Effector memory CD8-positive, alpha-beta T cell (primary cell): ENCODE measurements at regions not wholly inside any gene's neighbourhood (a gene's known extent, or its start where the extent isn't known, plus 50 kb on each side); places are given as distances from the start of the nearest gene placed in this dataset.

Experiments used
- ATAC-seq: fragments of 150-1000 bp; cut with Tn5 transposase; replicated peaks from 2 replicates; pipeline ENCODE4 v1.10.0; 2021; ENCODE audit warnings: mild to moderate bottlenecking, moderate library complexity
- DNase-seq, 3 experiments: peaks; one replicate each; pipeline ENCODE4 v3.0.0; 2021
- H3K27ac Mint-ChIP-seq, 2 donors: one replicate each; pipeline ENCODE4 v1.8.0; 2022; ENCODE audit warnings: mild to moderate bottlenecking in 2 of 2, mixed read lengths in 2 of 2, moderate library complexity in 2 of 2
- H3K27me3 Mint-ChIP-seq, 2 donors: one replicate each; pipeline ENCODE4 v1.8.0; 2022; ENCODE audit warnings: mixed read lengths in 2 of 2
- H3K36me3 Mint-ChIP-seq: one replicate; pipeline ENCODE4 v1.8.0; 2022; ENCODE audit warnings: mild to moderate bottlenecking, moderate library complexity, mixed read lengths; ENCODE audit not compliant: insufficient read depth
- H3K4me1 Mint-ChIP-seq, 2 donors: one replicate each; pipeline ENCODE4 v1.8.0; 2022; ENCODE audit warnings: low read depth in 2 of 2, mixed read lengths in 2 of 2
- H3K4me3 Mint-ChIP-seq, 2 donors: one replicate each; pipeline ENCODE4 v1.8.0; 2022; ENCODE audit warnings: mild to moderate bottlenecking in 2 of 2, mixed read lengths in 2 of 2, moderate library complexity in 2 of 2
- H3K9me3 Mint-ChIP-seq, 2 donors: one replicate each; pipeline ENCODE4 v1.8.0; 2022; ENCODE audit warnings: mixed read lengths in 2 of 2

GRCh38 chr1:13965770-13966398 lies 265.9 kb downstream of the PRDM2 start:
- no peak overlapping the region for H3K4me3 Mint-ChIP-seq
- DNase-seq (no peak), ATAC-seq (no peak)
- no peaks in the 10 kb centered on the region for H3K36me3 Mint-ChIP-seq
- H3K27me3 Mint-ChIP-seq, result peaks cover 28 to 64% of the 10 kb centered on the region in 2 donors
- H3K9me3 Mint-ChIP-seq, result no peaks in the 10 kb centered on the region
- no peaks in the 10 kb centered on the region for H3K4me1 Mint-ChIP-seq
- H3K27ac Mint-ChIP-seq, result no peak overlapping the region

GRCh38 chr1:13967707-13968106 lies 267.7 kb downstream of the PRDM2 start:
- peaks cover 21 to 46% of the 10 kb centered on the region in 2 donors for H3K27me3 Mint-ChIP-seq
- no peaks in the 10 kb centered on the region for H3K36me3 Mint-ChIP-seq
- H3K4me3 Mint-ChIP-seq, result no peak overlapping the region
- H3K9me3 Mint-ChIP-seq, result no peaks in the 10 kb centered on the region
- ATAC-seq (no peak), DNase-seq (no peak)
- no peak overlapping the region for H3K27ac Mint-ChIP-seq
- H3K4me1 Mint-ChIP-seq, result no peaks in the 10 kb centered on the region

GRCh38 chr1:13968361-13968760 lies 268.4 kb downstream of the PRDM2 start:
- no peak overlapping the region for H3K27ac Mint-ChIP-seq
- H3K4me3 Mint-ChIP-seq, result no peak overlapping the region
- H3K27me3 Mint-ChIP-seq, result peaks cover 21 to 40% of the 10 kb centered on the region in 2 donors
- no peaks in the 10 kb centered on the region for H3K4me1 Mint-ChIP-seq
- DNase-seq, result no peak
- no peaks in the 10 kb centered on the region for H3K36me3 Mint-ChIP-seq
- ATAC-seq, result no peak
- H3K9me3 Mint-ChIP-seq, result no peaks in the 10 kb centered on the region

GRCh38 chr1:13970631-13971247 lies 270.8 kb downstream of the PRDM2 start:
- Mint-ChIP-seq H3K27me3 (peaks cover 24 to 38% of the 10 kb centered on the region in 2 donors), H3K27ac (no peak overlapping the region), H3K4me3 (no peak overlapping the region), H3K9me3 (no peaks in the 10 kb centered on the region), H3K4me1 (no peaks in the 10 kb centered on the region), H3K36me3 (no peaks in the 10 kb centered on the region)
- DNase-seq, result no peak
- ATAC-seq, result no peak

GRCh38 chr1:13976485-13976884 lies 276.5 kb downstream of the PRDM2 start:
- H3K27ac Mint-ChIP-seq, result no peak overlapping the region
- DNase-seq (no peak), ATAC-seq (no peak)
- H3K9me3 Mint-ChIP-seq, result no peaks in the 10 kb centered on the region
- no peaks in the 10 kb centered on the region for H3K36me3 Mint-ChIP-seq
- peaks cover 31 to 34% of the 10 kb centered on the region in 2 donors for H3K27me3 Mint-ChIP-seq
- H3K4me3 Mint-ChIP-seq, result no peak overlapping the region
- no peaks in the 10 kb centered on the region for H3K4me1 Mint-ChIP-seq

DNA sequence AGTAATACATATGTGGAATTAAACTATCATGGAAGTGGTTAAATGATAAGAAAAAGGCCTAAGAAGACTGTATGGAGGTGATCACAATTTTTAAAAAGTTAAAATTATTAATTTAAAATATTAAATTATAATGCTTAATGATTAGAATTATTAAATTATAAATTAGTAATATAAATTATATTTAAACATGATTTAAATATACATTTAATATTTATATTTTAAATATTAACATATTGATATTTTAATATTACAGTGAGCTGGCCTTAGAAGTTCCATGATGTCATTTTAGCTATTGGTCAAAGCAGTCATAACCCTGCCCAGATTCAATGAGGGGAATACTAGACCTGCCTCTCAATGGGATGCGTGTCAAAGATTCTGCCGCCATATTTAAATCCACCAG lies 281.2 kb downstream of the PRDM2 start:
- no peaks in the 10 kb centered on the region for H3K4me1 Mint-ChIP-seq
- no peaks in the 10 kb centered on the region for H3K36me3 Mint-ChIP-seq
- DNase-seq (no peak), ATAC-seq (no peak)
- H3K27me3 Mint-ChIP-seq, result peaks cover 12% of the 10 kb centered on the region in 2 donors
- no peaks in the 10 kb centered on the region for H3K9me3 Mint-ChIP-seq
- H3K27ac Mint-ChIP-seq, result no peak overlapping the region
- H3K4me3 Mint-ChIP-seq, result no peak overlapping the region

DNA sequence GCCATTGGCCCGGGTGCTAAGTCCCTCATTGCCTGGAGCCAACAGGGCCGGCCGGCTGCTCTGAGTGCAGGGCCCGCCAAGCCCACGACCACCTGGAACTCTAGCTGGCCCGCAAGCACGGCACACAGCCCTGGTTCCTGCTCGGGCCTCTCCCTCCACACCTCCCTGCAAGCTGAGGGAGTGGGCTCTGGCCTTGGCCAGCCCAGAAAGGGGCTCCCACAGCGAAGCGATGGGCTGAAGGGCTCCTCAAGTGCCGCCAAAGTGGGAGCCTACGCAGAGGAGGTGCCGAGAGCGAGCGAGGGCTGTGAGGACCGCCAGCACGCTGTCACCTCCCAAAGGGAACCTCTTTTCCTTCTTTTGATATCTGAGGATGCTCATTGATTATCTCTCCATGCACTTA lies 283.4 kb downstream of the PRDM2 start:
- no peak overlapping the region for H3K4me3 Mint-ChIP-seq
- H3K36me3 Mint-ChIP-seq, result no peaks in the 10 kb centered on the region
- DNase-seq, result no peak
- no peak for ATAC-seq
- no peak overlapping the region for H3K27ac Mint-ChIP-seq
- no peaks in the 10 kb centered on the region for H3K4me1 Mint-ChIP-seq
- H3K27me3 Mint-ChIP-seq, result peaks cover 7 to 9% of the 10 kb centered on the region in 2 donors
- no peaks in the 10 kb centered on the region for H3K9me3 Mint-ChIP-seq

GRCh38 chr1:13990939-13991338 lies 291.0 kb downstream of the PRDM2 start:
- H3K9me3 Mint-ChIP-seq, result peaks cover 3 to 5% of the 10 kb centered on the region in 2 donors
- no peak overlapping the region for H3K27ac Mint-ChIP-seq
- no peak for DNase-seq
- no peaks in the 10 kb centered on the region for H3K4me1 Mint-ChIP-seq
- H3K4me3 Mint-ChIP-seq, result no peak overlapping the region
- H3K27me3 Mint-ChIP-seq, result peaks cover 47 to 54% of the 10 kb centered on the region in 2 donors
- no peak for ATAC-seq
- H3K36me3 Mint-ChIP-seq, result no peaks in the 10 kb centered on the region

DNA sequence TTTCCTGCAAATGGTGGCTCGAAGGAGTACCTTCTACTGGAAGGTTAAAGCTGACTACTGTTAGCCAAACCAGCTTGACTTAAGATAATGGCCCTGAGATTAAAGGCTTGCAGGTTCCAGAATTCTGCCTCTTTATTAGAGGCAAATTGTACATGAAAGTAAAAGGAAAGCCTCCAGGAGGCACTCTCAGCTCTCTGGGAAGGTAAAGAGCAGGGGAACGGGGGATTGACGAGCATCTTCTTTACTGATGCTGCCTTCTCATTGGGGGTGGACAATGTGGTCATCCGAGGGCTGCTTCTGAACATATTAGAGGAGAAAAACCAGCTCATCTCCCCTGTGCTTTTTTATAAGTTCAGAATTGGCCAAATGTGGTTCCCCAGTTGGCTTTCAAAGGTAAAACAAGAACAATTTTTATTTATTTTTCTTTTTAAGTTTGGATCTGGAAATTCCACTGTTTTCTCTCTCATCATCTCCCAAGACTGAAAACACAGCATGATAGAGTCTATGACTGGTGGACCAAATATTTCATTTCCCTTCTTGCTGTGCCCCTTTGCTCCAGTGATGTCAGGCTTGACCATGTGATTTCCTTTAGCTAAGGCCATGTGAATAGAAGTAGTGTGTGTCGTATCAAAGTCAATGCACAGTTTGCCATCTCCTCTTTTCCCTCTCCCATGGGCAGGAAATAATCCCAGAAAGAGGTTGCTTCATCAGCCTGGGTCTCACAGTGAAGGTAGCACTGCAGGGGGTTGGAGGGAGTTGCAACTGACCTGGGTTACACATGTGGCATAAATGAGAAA lies 292.7 kb downstream of the PRDM2 start:
- ATAC-seq (no peak), DNase-seq (no peak)
- peaks cover 47 to 57% of the 10 kb centered on the region in 2 donors for H3K27me3 Mint-ChIP-seq
- no peaks in the 10 kb centered on the region for H3K36me3 Mint-ChIP-seq
- H3K4me1 Mint-ChIP-seq, result no peaks in the 10 kb centered on the region
- no peak overlapping the region for H3K4me3 Mint-ChIP-seq
- peaks cover 7 to 14% of the 10 kb centered on the region in 2 donors for H3K9me3 Mint-ChIP-seq
- H3K27ac Mint-ChIP-seq, result no peak overlapping the region

- H3K4me1 Mint-ChIP-seq, result no peaks in the 10 kb centered on the region
- H3K27me3 Mint-ChIP-seq, result peaks cover 47 to 58% of the 10 kb centered on the region in 2 donors
- H3K27ac Mint-ChIP-seq, result no peak overlapping the region
- no peak for ATAC-seq
- peaks cover 8 to 24% of the 10 kb centered on the region in 2 donors for H3K9me3 Mint-ChIP-seq
- no peak overlapping the region for H3K4me3 Mint-ChIP-seq
- no peak for DNase-seq
- H3K36me3 Mint-ChIP-seq, result no peaks in the 10 kb centered on the region
These were observed 294.4 kb downstream of the PRDM2 start for GRCh38 chr1:13994386-13994785.

- Mint-ChIP-seq H3K36me3 (no peaks in the 10 kb centered on the region), H3K4me3 (no peak overlapping the region), H3K27me3 (peaks cover 37 to 41% of the 10 kb centered on the region in 2 donors), H3K9me3 (peaks cover 8 to 24% of the 10 kb centered on the region in 2 donors), H3K27ac (no peak overlapping the region), H3K4me1 (no peaks in the 10 kb centered on the region)
- no peak for ATAC-seq
- DNase-seq, result no peak
These were observed 296.3 kb downstream of the PRDM2 start for GRCh38 chr1:13996334-13996733.

GRCh38 chr1:14003552-14003951 lies 303.6 kb downstream of the PRDM2 start:
- no peak for ATAC-seq
- Mint-ChIP-seq H3K27me3 (peaks cover 0 to 6% of the 10 kb centered on the region in 2 donors), H3K9me3 (peaks cover 0 to under 1% of the 10 kb centered on the region in 2 donors), H3K4me1 (no peaks in the 10 kb centered on the region), H3K36me3 (no peaks in the 10 kb centered on the region), H3K4me3 (no peak overlapping the region), H3K27ac (no peak overlapping the region)
- DNase-seq, result no peak

DNA sequence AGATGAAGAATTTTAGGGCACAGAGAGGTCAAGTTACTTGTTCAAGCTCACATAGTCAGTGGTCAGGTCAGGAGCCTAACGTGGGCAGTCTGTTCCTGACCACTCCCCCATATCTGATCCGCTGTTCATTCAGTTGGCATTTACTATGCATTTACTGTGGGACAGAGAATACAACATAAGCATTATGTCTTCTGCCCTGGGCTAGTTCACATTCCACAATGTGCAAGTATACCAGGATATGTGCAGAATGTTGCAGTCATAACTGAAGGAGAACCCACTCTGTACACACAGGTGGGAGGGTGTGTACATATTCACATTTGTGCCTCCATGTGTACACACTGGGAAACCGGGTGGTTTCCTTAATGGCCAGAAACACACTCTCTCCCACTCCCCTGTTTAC lies 309.6 kb downstream of the PRDM2 start:
- Mint-ChIP-seq H3K27ac (no peak overlapping the region), H3K9me3 (no peaks in the 10 kb centered on the region), H3K4me1 (no peaks in the 10 kb centered on the region), H3K36me3 (peaks cover 3% of the 10 kb centered on the region), H3K4me3 (no peak overlapping the region), H3K27me3 (peaks cover 0 to 6% of the 10 kb centered on the region in 2 donors)
- ATAC-seq (no peak), DNase-seq (no peak)

DNA sequence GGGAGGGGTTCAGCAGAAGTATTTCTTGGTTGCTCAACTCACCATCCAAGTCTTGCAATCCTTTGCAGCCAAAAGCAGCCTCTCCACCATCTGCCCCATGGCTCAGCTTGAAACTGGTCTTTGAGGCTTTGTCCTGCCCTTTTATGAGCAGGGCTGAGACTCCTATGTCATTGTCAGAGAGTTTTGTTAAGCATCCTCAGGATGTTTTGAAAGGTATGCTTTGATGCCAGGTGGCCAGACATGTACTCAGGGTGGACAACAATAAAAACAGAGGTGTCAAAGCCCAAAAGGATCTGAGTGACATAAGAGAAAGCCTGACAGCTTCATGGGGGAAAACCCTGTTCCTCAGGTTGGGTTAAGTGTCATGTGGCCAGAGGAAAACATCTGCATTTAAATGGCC lies 310.5 kb downstream of the PRDM2 start:
- Mint-ChIP-seq H3K36me3 (peaks cover 3% of the 10 kb centered on the region), H3K9me3 (no peaks in the 10 kb centered on the region), H3K4me3 (no peak overlapping the region), H3K4me1 (no peaks in the 10 kb centered on the region), H3K27me3 (peaks cover 0 to 6% of the 10 kb centered on the region in 2 donors), H3K27ac (no peak overlapping the region)
- DNase-seq, result no peak
- ATAC-seq, result no peak
